B cell (primary cell): ENCODE measurements at regions not wholly inside any gene's neighbourhood (a gene's known extent, or its start where the extent isn't known, plus 50 kb on each side); places are given as distances from the start of the nearest gene placed in this dataset.

Experiments
- ATAC-seq: fragments of 200-7000 bp; cut with Tn5 transposase; one replicate; pipeline ENCODE4 v1.10.0; 2021; ENCODE audit warnings: low read depth, mild to moderate bottlenecking, moderate number of reproducible peaks, moderate library complexity
- CTCF ChIA-PET: fragments of 350-600 bp; sonication (Branson Sonifier 250); formaldehyde crosslinking; loops from one replicate; lab custom pipeline; 2021; ENCODE audit warnings: antibody characterized with exemption, inconsistent platforms; lab: Charles Lee
- POLR2A ChIA-PET: fragments of 350-600 bp; sonication (Branson Sonifier 250); formaldehyde crosslinking; loops from one replicate; lab custom pipeline; 2021; ENCODE audit warnings: antibody characterized with exemption; lab: Charles Lee
- DNase-seq: peaks from one replicate; pipeline ENCODE4 v3.0.0; 2013
- H2AFZ ChIP-seq: 2 replicates; pipeline ENCODE4 v1.6.1; 2012; ENCODE audit warnings: mild to moderate bottlenecking, low read depth, low read length; ENCODE audit not compliant: insufficient read depth, poor library complexity, severe bottlenecking
- H3K27ac ChIP-seq, 2 donors: 1 replicate in 1 of 2; 2 replicates in 1 of 2; pipeline ENCODE4 v1.5.1; 2012 to 2013; ENCODE audit warnings: low read length in 2 of 2, mild to moderate bottlenecking in 2 of 2, moderate library complexity in 1 of 2
- H3K27me3 ChIP-seq, 4 experiments: fragments of 200-600 bp in 1 of 4; sonication (generic) in 1 of 4; replicated peaks in 1 of 4; 1 replicate in 2 of 4; 2 replicates in 2 of 4; pipeline versions ENCODE4 v1.6.1 to v1.7.0; 2013 to 2016; ENCODE audit warnings: low read length in 3 of 4, mild to moderate bottlenecking in 2 of 4, mixed read lengths in 1 of 4, moderate library complexity in 1 of 4; ENCODE audit not compliant: insufficient read depth in 4 of 4, control insufficient read depth in 3 of 4; ENCODE audit errors: control extremely low read depth in 1 of 4
- H3K36me3 ChIP-seq, 2 experiments: replicated peaks in 1 of 2; 1 replicate in 1 of 2; 2 replicates in 1 of 2; pipeline versions ENCODE4 v1.6.1 to v1.7.1; 2013; ENCODE audit warnings: low read length in 1 of 2; ENCODE audit not compliant: insufficient read depth in 2 of 2, control insufficient read depth in 1 of 2; ENCODE audit errors: control extremely low read depth in 1 of 2, extremely low read depth in 1 of 2
- H3K4me1 ChIP-seq, 2 donors: fragments of 200-600 bp in 1 of 2; sonication (generic) in 1 of 2; 1 replicate in 1 of 2; 2 replicates in 1 of 2; pipeline versions ENCODE4 v1.5.1 to v1.6.1; 2013 to 2017; ENCODE audit warnings: low read length in 2 of 2; ENCODE audit not compliant: control insufficient read depth in 2 of 2, insufficient read depth in 2 of 2
- H3K4me2 ChIP-seq: replicated peaks from 2 replicates; pipeline ENCODE3; 2012; ENCODE audit warnings: mild to moderate bottlenecking, low read depth, low read length; ENCODE audit not compliant: poor library complexity, severe bottlenecking
- H3K4me3 ChIP-seq, 5 experiments: fragments of 200-600 bp in 1 of 5; sonication (generic) in 1 of 5; 1 replicate in 3 of 5; 2 replicates in 2 of 5; pipeline versions ENCODE4 v1.5.1 to v1.7.0; 2011 to 2016; ENCODE audit warnings: low read length in 4 of 5, mild to moderate bottlenecking in 4 of 5, low read depth in 2 of 5, control low read depth in 1 of 5, moderate library complexity in 1 of 5; ENCODE audit not compliant: insufficient read depth in 1 of 5; ENCODE audit errors: control extremely low read depth in 1 of 5, extremely low read depth in 1 of 5
- H3K79me2 ChIP-seq: fragments of 200-600 bp; sonication (generic); one replicate; pipeline ENCODE4 v1.6.0; 2016; ENCODE audit warnings: low read length; ENCODE audit not compliant: control insufficient read depth, insufficient read depth
- H3K9ac ChIP-seq: fragments of 200-600 bp; sonication (generic); 2 replicates; pipeline ENCODE4 v1.6.1; 2017; ENCODE audit warnings: mild to moderate bottlenecking, low read length, moderate library complexity
- H3K9me3 ChIP-seq, 3 donors: one replicate each; pipeline versions ENCODE4 v1.6.1 to v1.7.1; 2013; ENCODE audit warnings: low read length in 2 of 3; ENCODE audit not compliant: control insufficient read depth in 2 of 3, insufficient read depth in 1 of 3; ENCODE audit errors: control extremely low read depth in 1 of 3
- H4K20me1 ChIP-seq: 2 replicates; pipeline ENCODE4 v1.6.0; 2012; ENCODE audit warnings: mild to moderate bottlenecking, low read length; ENCODE audit not compliant: insufficient read depth, control insufficient read depth, poor library complexity, severe bottlenecking
- H3K27ac Mint-ChIP-seq: one replicate; pipeline ENCODE4 v1.8.0; 2021; ENCODE audit warnings: mixed read lengths
- H3K27me3 Mint-ChIP-seq: one replicate; pipeline ENCODE4 v1.8.0; 2021; ENCODE audit warnings: mixed read lengths
- H3K4me1 Mint-ChIP-seq: one replicate; pipeline ENCODE4 v1.8.0; 2021; ENCODE audit warnings: mixed read lengths
- H3K4me3 Mint-ChIP-seq: one replicate; pipeline ENCODE4 v1.8.0; 2021; ENCODE audit warnings: mixed read lengths
- H3K9me3 Mint-ChIP-seq: one replicate; pipeline ENCODE4 v1.8.0; 2022; ENCODE audit warnings: mixed read lengths; ENCODE audit not compliant: insufficient read depth
- EZH2 ChIP-seq: IDR thresholded peaks from 2 replicates; pipeline ENCODE4 v1.6.1; 2012; ENCODE audit warnings: borderline replicate concordance, low read depth, mild to moderate bottlenecking, moderate library complexity, low read length; ENCODE audit not compliant: insufficient read depth, poor library complexity, severe bottlenecking
- WGBS: methylation state at CpG from one replicate; pipeline ENCODE4 v1.1.5; 2013; ENCODE audit warnings: missing lambda C conversion rate; ENCODE audit not compliant: insufficient coverage; 5-methylcytosine and 5-hydroxymethylcytosine counted together
- intact Hi-C: fragments of 100-400 bp; cut with micrococcal nuclease; formaldehyde crosslinking; loops from one replicate; pipeline ENCODE4 v1.10.0; 2022
- TF ChIP-seq, protein P1 (sequence below): fragments of 200-600 bp; IDR thresholded peaks from one replicate; pipeline ENCODE4 v1.8.0; 2022; ENCODE audit warnings: antibody characterized with exemption, mild to moderate bottlenecking

DNA sequence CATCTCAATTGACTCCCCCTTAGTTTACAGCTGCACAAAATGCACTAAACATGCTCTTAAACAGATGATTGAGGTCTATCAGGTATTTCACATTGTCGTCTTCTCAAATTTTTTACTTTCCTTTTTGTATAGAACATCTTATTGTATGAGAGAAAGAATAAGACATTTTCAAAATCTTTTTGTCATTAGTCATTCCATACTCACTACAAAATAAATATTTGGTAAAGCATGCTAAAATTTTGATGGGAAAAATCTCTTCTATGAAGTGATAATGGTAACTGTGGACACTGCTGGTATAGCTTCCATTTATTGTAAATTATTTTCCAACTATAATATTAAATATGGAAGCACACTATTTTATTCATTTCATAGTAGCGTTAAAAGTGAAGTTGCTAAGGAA, 185.6 kb upstream of the FSTL5 start:
- TF ChIP-seq, protein P1, sequence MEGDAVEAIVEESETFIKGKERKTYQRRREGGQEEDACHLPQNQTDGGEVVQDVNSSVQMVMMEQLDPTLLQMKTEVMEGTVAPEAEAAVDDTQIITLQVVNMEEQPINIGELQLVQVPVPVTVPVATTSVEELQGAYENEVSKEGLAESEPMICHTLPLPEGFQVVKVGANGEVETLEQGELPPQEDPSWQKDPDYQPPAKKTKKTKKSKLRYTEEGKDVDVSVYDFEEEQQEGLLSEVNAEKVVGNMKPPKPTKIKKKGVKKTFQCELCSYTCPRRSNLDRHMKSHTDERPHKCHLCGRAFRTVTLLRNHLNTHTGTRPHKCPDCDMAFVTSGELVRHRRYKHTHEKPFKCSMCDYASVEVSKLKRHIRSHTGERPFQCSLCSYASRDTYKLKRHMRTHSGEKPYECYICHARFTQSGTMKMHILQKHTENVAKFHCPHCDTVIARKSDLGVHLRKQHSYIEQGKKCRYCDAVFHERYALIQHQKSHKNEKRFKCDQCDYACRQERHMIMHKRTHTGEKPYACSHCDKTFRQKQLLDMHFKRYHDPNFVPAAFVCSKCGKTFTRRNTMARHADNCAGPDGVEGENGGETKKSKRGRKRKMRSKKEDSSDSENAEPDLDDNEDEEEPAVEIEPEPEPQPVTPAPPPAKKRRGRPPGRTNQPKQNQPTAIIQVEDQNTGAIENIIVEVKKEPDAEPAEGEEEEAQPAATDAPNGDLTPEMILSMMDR: no peak
- TF ChIP-seq EZH2: no peak
- Mint-ChIP-seq H3K4me1 (no peaks in the 10 kb centered on the region), H3K27ac (no peak overlapping the region), H3K4me3 (no peak overlapping the region), H3K27me3 (no peaks in the 10 kb centered on the region), H3K9me3 (no peaks in the 10 kb centered on the region)
- Histone ChIP-seq H3K9me3 (no peaks in the 10 kb centered on the region), H2AFZ (no peak overlapping the region), H3K79me2 (no peaks in the 10 kb centered on the region), H3K4me1 (no peaks in the 10 kb centered on the region), H3K36me3 (no peaks in the 10 kb centered on the region), H4K20me1 (no peaks in the 10 kb centered on the region), H3K27ac (no peak overlapping the region), H3K9ac (no peak overlapping the region), H3K4me2 (no peak overlapping the region), H3K4me3 (no peak overlapping the region), H3K27me3 (no peaks in the 10 kb centered on the region)
- no CpG with 5 or more reads among the region's 2 CpGs for WGBS
- POLR2A ChIA-PET: no interaction called here
- CTCF ChIA-PET: no interaction called here
- ATAC-seq (no peak), DNase-seq (no peak)
- intact Hi-C loops: no loop called here

- H3K4me2 ChIP-seq: no peak overlapping the region
- no peak overlapping the region for H3K9ac ChIP-seq
- no peaks in the 10 kb centered on the region for H3K4me1 Mint-ChIP-seq
- H4K20me1 ChIP-seq: no peaks in the 10 kb centered on the region
- no peaks in the 10 kb centered on the region for H3K27me3 Mint-ChIP-seq
- H3K4me3 ChIP-seq: no peak overlapping the region
- H3K27ac Mint-ChIP-seq: no peak overlapping the region
- no peak for DNase-seq
- H3K27me3 ChIP-seq: no peaks in the 10 kb centered on the region
- CTCF ChIA-PET: no interaction called here
- ATAC-seq: no peak
- H3K9me3 Mint-ChIP-seq: no peaks in the 10 kb centered on the region
- no peaks in the 10 kb centered on the region for H3K9me3 ChIP-seq
- no peaks in the 10 kb centered on the region for H3K36me3 ChIP-seq
- no peaks in the 10 kb centered on the region for H3K79me2 ChIP-seq
- H3K4me1 ChIP-seq: no peaks in the 10 kb centered on the region
- 8% methylated on average over 2 of the region's 3 CpGs for WGBS
- intact Hi-C loops: no loop called here
- H3K27ac ChIP-seq: no peak overlapping the region
- POLR2A ChIA-PET: no interaction called here
- no peak overlapping the region for H3K4me3 Mint-ChIP-seq
- TF ChIP-seq, protein P1: no peak
- no peak for TF ChIP-seq EZH2
- H2AFZ ChIP-seq: no peak overlapping the region
Measured at GRCh38 chr4:162347842-162348213, 184.0 kb upstream of the FSTL5 start.
